SU-DHL-6 (cell line): ENCODE measurements at regions not wholly inside any gene's neighbourhood (a gene's known extent, or its start where the extent isn't known, plus 50 kb on each side); places are given as distances from the start of the nearest gene placed in this dataset.

ENCODE experiments used
- H2AFZ ChIP-seq: fragments of 200-600 bp; sonication (generic); 2 replicates; pipeline ENCODE4 v1.6.1; 2014; ENCODE audit warnings: low read depth, mild to moderate bottlenecking, moderate library complexity, mixed read lengths, antibody characterized with exemption, low read length; ENCODE audit not compliant: severe bottlenecking
- H3F3A ChIP-seq: fragments of 200-600 bp; shearing (Covaris generic); 2 replicates; pipeline ENCODE4 v1.6.0; 2016; ENCODE audit warnings: antibody characterized with exemption, mild to moderate bottlenecking; ENCODE audit not compliant: insufficient read depth
- H3K27ac ChIP-seq: fragments of 200-600 bp; sonication (generic); 2 replicates; pipeline ENCODE4 v1.5.1; 2016; ENCODE audit warnings: low read depth, mild to moderate bottlenecking, low read length, moderate library complexity, mixed read lengths
- H3K27me3 ChIP-seq: fragments of 200-600 bp; sonication (generic), shearing (Covaris generic); 2 replicates; pipeline ENCODE4 v1.6.0; 2014; ENCODE audit warnings: mild to moderate bottlenecking, low read length
- H3K36me3 ChIP-seq: fragments of 200-600 bp; sonication (generic); 2 replicates; pipeline ENCODE4 v1.6.1; 2014; ENCODE audit warnings: mild to moderate bottlenecking, low read length, mixed read lengths
- H3K4me2 ChIP-seq: fragments of 300-600, 200-600 bp; shearing (Covaris generic), sonication (generic); 2 replicates; pipeline ENCODE4 v1.6.0; 2014; ENCODE audit warnings: low read length, low read depth, mild to moderate bottlenecking; ENCODE audit not compliant: poor library complexity, severe bottlenecking
- H3K4me3 ChIP-seq: fragments of 200-600 bp; sonication (generic); 2 replicates; pipeline ENCODE4 v1.5.1; 2014; ENCODE audit warnings: antibody characterized with exemption, low read length, mild to moderate bottlenecking, mixed read lengths; ENCODE audit not compliant: insufficient read depth, poor library complexity, severe bottlenecking
- H3K79me2 ChIP-seq: fragments of 200-600 bp; sonication (generic); 2 replicates; pipeline ENCODE4 v1.6.1; 2014; ENCODE audit warnings: mild to moderate bottlenecking, low read length, moderate library complexity; ENCODE audit not compliant: insufficient read depth
- H3K9ac ChIP-seq: fragments of 200-600 bp; sonication (generic); 2 replicates; pipeline ENCODE4 v1.7.0; 2014; ENCODE audit warnings: mild to moderate bottlenecking, low read length
- H3K9me2 ChIP-seq: fragments of 200-600 bp; sonication (generic); replicated peaks from 2 replicates; pipeline ENCODE4 v1.6.1; 2014; ENCODE audit warnings: low read length; ENCODE audit not compliant: insufficient read depth
- H3K9me3 ChIP-seq: fragments of 200-600 bp; sonication (generic); 2 replicates; pipeline ENCODE4 v1.6.1; 2014; ENCODE audit warnings: low read length, mixed read lengths; ENCODE audit not compliant: insufficient read depth
- H4K20me1 ChIP-seq: fragments of 200-600 bp; sonication (generic); 2 replicates; pipeline ENCODE4 v1.6.1; 2014; ENCODE audit warnings: low read depth, mild to moderate bottlenecking, antibody characterized with exemption, low read length, moderate library complexity, mixed read lengths
- EZH2phosphoT487 ChIP-seq: fragments of 200-600 bp; sonication (generic), shearing (Covaris generic); conservative IDR thresholded peaks from 2 replicates; pipeline ENCODE4 v1.6.1; 2018; ENCODE audit warnings: mild to moderate bottlenecking, antibody characterized with exemption, low read length, moderate library complexity, mixed read lengths
- TF ChIP-seq, protein P1 (sequence below): fragments of 200-600 bp; sonication (generic); IDR thresholded peaks from one replicate; pipeline ENCODE4 v1.5.1; 2017; ENCODE audit warnings: antibody characterized with exemption, mild to moderate bottlenecking, low read length, moderate library complexity; ENCODE audit not compliant: insufficient read depth, poor library complexity, severe bottlenecking

DNA sequence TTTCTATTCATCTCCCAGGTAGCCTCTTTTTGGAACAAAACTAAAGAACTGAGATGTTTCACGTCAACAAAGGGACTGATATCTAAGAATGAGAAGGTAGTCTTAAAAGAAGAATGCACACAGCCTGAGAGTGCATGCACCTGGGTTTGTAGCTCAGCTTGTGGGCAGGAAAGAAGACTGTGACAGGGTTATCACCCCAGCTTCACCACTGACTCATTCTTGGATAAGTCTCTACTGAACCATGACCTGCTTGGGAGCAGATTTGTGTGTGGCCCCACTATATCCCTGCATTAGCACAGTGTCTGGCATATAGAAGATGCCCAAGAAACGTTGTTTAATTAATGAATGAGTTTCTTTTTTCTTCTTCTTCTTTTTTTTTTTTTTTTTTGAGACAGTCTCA lies 187.5 kb downstream of the GPAM start:
- Histone ChIP-seq H3K36me3 (no peaks in the 10 kb centered on the region), H2AFZ (no peak overlapping the region), H3K4me2 (no peak overlapping the region), H4K20me1 (no peaks in the 10 kb centered on the region), H3K9ac (no peak overlapping the region), H3F3A (no peaks in the 10 kb centered on the region), H3K4me3 (no peak overlapping the region), H3K9me2 (no peaks in the 10 kb centered on the region), H3K9me3 (no peaks in the 10 kb centered on the region), H3K79me2 (no peaks in the 10 kb centered on the region), H3K27me3 (no peaks in the 10 kb centered on the region), H3K27ac (no peak overlapping the region)
- TF ChIP-seq, protein P1, sequence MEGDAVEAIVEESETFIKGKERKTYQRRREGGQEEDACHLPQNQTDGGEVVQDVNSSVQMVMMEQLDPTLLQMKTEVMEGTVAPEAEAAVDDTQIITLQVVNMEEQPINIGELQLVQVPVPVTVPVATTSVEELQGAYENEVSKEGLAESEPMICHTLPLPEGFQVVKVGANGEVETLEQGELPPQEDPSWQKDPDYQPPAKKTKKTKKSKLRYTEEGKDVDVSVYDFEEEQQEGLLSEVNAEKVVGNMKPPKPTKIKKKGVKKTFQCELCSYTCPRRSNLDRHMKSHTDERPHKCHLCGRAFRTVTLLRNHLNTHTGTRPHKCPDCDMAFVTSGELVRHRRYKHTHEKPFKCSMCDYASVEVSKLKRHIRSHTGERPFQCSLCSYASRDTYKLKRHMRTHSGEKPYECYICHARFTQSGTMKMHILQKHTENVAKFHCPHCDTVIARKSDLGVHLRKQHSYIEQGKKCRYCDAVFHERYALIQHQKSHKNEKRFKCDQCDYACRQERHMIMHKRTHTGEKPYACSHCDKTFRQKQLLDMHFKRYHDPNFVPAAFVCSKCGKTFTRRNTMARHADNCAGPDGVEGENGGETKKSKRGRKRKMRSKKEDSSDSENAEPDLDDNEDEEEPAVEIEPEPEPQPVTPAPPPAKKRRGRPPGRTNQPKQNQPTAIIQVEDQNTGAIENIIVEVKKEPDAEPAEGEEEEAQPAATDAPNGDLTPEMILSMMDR: no peak
- no peak for TF ChIP-seq EZH2phosphoT487

DNA sequence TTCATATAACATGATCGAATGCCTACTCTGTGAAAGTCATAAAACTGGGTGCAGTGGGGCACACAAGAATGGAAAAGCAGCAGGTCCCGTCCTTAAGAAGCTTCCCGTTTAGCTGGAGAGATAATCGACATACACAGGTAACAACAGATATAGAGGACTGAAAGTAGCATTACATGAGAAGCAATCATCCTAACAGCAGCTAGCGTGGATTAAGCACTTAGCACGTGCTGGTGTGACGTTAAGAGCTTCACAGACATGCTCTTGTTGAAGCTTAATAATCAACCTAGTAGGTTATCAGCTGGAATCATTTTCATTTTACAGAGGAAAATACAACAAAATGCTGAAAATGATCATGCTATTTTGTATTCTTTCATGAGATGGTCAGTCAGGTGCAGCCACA lies 184.8 kb downstream of the GPAM start:
- no peaks in the 10 kb centered on the region for H3K79me2 ChIP-seq

DNA sequence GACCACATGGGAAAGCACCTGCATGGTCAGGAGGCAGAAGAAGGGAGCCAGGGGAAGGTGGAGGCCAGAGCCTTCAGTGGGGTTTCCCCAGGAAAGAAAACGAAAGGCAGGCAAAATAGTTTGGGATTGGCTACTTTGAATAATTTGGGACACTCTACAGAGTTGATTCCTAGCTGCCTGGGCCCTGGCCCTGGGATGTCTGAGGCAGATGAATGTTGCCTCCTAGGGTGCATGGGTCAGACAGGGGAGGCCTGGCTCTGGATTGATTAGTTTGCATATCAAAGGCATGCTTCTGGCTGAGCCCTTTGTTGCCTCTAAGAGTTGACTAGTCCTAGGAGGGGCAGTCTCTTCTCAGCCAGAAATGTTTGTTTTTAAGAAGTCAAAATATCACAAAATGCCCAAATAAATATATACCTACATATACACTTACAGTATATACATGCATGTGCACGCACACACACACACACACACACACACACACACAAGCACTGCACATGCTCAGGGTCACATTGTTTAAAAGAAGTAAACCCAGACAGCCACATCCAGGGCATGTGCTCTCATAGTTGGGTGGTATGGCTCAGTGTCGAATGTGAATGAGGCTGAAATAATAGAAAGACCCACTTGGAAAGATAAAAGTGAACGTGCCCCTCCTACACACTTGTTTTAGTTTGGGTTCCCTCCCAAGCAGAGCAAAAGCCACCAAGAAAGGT lies 184.2 kb downstream of the GPAM start:
- no peaks in the 10 kb centered on the region for H3F3A ChIP-seq
- no peaks in the 10 kb centered on the region for H4K20me1 ChIP-seq
- TF ChIP-seq EZH2phosphoT487: no peak
- TF ChIP-seq, protein P1: no peak

More for the DNA sequence above, 184.8 kb downstream of the GPAM start:
- no peak overlapping the region for H3K4me2 ChIP-seq
- no peaks in the 10 kb centered on the region for H3K9me3 ChIP-seq
- no peak overlapping the region for H2AFZ ChIP-seq
- no peaks in the 10 kb centered on the region for H3K9me2 ChIP-seq
- no peaks in the 10 kb centered on the region for H3F3A ChIP-seq
- H4K20me1 ChIP-seq: no peaks in the 10 kb centered on the region
- no peak overlapping the region for H3K4me3 ChIP-seq
- H3K36me3 ChIP-seq: no peaks in the 10 kb centered on the region
- H3K9ac ChIP-seq: no peak overlapping the region
- no peaks in the 10 kb centered on the region for H3K27me3 ChIP-seq
- TF ChIP-seq, protein P1: no peak
- no peak for TF ChIP-seq EZH2phosphoT487
- no peak overlapping the region for H3K27ac ChIP-seq

More for the DNA sequence above, 184.2 kb downstream of the GPAM start:
- Histone ChIP-seq H3K27me3 (no peaks in the 10 kb centered on the region), H3K27ac (no peak overlapping the region), H3K4me2 (no peak overlapping the region), H3K9me3 (no peaks in the 10 kb centered on the region), H3K79me2 (no peaks in the 10 kb centered on the region), H2AFZ (no peak overlapping the region), H3K36me3 (no peaks in the 10 kb centered on the region), H3K9me2 (no peaks in the 10 kb centered on the region), H3K9ac (no peak overlapping the region), H3K4me3 (no peak overlapping the region)
